Transverse colon (tissue), 4 donors: ENCODE measurements at regions not wholly inside any gene's neighbourhood (a gene's known extent, or its start where the extent isn't known, plus 50 kb on each side); places are given as distances from the start of the nearest gene placed in this dataset.

Source experiments
- EP300 ChIP-seq: sonication (generic); formaldehyde crosslinking; IDR thresholded peaks from one replicate; pipeline ENCODE4 v1.6.1; 2017; ENCODE audit warnings: antibody characterized with exemption, low read depth
- POLR2A ChIP-seq: fragments of 450-650 bp; IDR thresholded peaks from one replicate; pipeline ENCODE4 v1.6.1; 2016; ENCODE audit warnings: antibody characterized with exemption, mild to moderate bottlenecking, moderate library complexity
- POLR2AphosphoS5 ChIP-seq, 3 donors: sonication (generic); formaldehyde crosslinking; IDR thresholded peaks; one replicate each; pipeline ENCODE4 v1.6.1; 2016; ENCODE audit warnings: antibody characterized with exemption in 3 of 3
- TF ChIP-seq, protein P1 (sequence below), 5 experiments: fragments of 200-600 bp in 3 of 5; fragments of 450-650 bp in 2 of 5; sonication (generic) in 3 of 5; IDR thresholded peaks; 1 replicate in 2 of 5; 2 replicates in 3 of 5; pipeline ENCODE4 v1.5.1; 2016 to 2017; ENCODE audit warnings: antibody characterized with exemption in 5 of 5, inconsistent platforms in 3 of 5, mild to moderate bottlenecking in 2 of 5, moderate library complexity in 1 of 5

DNA sequence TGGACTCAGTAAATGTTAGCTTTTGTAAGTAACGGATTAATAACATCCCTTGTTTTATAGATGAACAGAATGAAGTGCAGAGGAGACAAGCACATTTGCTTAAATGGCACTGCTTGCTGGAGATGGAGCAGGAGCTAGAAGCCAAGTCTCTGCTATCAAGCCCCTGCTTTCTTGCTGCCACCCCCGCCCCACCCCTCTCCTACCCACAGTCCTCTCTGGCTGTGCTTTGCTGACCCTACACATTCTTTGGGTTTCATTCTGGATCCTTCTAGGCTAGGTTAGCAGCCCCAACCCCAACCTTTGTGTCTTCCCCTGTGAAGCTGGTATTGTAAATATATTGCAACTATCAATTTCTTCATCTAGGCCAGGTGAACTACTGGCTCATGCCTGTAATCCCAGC is 77.5 kb upstream of the CAPZB start:
- TF ChIP-seq, protein P1, sequence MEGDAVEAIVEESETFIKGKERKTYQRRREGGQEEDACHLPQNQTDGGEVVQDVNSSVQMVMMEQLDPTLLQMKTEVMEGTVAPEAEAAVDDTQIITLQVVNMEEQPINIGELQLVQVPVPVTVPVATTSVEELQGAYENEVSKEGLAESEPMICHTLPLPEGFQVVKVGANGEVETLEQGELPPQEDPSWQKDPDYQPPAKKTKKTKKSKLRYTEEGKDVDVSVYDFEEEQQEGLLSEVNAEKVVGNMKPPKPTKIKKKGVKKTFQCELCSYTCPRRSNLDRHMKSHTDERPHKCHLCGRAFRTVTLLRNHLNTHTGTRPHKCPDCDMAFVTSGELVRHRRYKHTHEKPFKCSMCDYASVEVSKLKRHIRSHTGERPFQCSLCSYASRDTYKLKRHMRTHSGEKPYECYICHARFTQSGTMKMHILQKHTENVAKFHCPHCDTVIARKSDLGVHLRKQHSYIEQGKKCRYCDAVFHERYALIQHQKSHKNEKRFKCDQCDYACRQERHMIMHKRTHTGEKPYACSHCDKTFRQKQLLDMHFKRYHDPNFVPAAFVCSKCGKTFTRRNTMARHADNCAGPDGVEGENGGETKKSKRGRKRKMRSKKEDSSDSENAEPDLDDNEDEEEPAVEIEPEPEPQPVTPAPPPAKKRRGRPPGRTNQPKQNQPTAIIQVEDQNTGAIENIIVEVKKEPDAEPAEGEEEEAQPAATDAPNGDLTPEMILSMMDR (IDR thresholded peaks at IDR 0.05): no peak
- no peak for TF ChIP-seq POLR2A
- no peak for TF ChIP-seq EP300
- TF ChIP-seq POLR2AphosphoS5 (IDR thresholded peaks at IDR 0.05): no peak
